ENCODE measurements at regions not wholly inside any gene's neighbourhood (a gene's known extent, or its start where the extent isn't known, plus 50 kb on each side); places are given as distances from the start of the nearest gene placed in this dataset.

DNA sequence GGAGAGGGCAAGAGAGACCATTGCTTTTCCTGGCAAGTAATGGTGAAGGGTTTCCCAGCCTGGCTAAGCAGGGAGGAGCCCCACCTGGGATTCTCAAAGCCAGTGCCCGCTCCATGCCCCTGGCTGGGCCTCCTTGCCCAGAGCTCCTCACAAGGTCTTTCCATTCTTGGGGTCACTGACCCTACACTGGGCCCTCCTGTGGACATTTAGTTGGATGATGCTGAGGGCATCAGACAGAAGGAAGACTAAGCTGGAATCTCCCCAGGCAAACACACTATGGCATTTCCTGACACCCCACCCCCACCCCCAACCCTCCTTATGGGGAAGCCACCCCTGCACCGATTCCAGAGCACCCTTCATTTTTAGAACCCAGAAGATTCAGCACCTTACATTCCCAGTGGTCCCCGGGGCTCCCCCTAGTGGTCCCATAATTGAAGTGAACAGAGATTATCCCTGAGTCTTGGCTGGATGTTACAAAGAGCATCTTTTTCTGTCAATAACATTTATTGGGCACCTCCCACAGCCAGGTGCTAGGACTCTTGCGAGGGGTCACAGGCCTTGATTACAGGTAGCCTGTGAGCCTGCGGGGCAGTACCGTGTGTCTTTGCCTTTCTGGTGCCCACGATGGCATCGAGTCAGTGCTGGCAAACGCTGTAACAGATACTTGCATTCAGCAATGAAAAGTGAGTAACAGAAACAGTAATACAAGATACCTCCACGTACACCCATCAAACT, 548.5 kb downstream of the BUD13 start:
- TF ChIP-seq, protein P1, sequence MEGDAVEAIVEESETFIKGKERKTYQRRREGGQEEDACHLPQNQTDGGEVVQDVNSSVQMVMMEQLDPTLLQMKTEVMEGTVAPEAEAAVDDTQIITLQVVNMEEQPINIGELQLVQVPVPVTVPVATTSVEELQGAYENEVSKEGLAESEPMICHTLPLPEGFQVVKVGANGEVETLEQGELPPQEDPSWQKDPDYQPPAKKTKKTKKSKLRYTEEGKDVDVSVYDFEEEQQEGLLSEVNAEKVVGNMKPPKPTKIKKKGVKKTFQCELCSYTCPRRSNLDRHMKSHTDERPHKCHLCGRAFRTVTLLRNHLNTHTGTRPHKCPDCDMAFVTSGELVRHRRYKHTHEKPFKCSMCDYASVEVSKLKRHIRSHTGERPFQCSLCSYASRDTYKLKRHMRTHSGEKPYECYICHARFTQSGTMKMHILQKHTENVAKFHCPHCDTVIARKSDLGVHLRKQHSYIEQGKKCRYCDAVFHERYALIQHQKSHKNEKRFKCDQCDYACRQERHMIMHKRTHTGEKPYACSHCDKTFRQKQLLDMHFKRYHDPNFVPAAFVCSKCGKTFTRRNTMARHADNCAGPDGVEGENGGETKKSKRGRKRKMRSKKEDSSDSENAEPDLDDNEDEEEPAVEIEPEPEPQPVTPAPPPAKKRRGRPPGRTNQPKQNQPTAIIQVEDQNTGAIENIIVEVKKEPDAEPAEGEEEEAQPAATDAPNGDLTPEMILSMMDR (IDR thresholded peaks at IDR 0.05) = peak; percentile 48 to 65
- Histone ChIP-seq H3K9me3 (no peaks in the 10 kb centered on the region), H3K4me3 (no peak overlapping the region), H3K27me3 (no peaks in the 10 kb centered on the region), H3K4me1 (no peaks in the 10 kb centered on the region), H3K27ac (no peak overlapping the region), H3K36me3 (no peaks in the 10 kb centered on the region)
- DNase-seq (peak in 1 of 4 donors; percentile 44), ATAC-seq (peak; percentile 68)
- intact Hi-C loops (cut with DNase I) = no loop called here

DNA sequence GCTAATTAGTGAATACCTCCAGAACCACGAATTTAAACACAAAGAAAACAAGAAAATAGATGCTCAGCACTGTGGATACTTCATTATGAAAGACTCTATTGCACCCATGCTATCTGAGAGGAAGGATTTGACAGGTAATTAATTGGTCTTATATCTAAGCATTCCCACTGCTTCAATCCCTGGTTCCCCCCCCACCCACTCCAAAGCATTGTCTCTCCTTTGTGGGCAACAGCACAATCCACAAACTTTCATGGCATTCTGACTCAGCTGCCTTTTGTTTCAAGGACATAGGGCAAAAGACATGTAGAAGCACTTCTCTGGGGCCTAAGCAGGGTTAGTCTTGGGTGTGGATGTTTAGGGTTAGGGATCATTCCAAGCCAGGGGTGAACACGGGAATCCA, 551.4 kb downstream of the BUD13 start:
- ATAC-seq = no peak
- H3K27ac ChIP-seq = no peak overlapping the region
- H3K9me3 ChIP-seq = peaks cover 0 to 2% of the 10 kb centered on the region in 2 donors
- TF ChIP-seq, protein P1 (IDR thresholded peaks at IDR 0.05) = no peak
- no peaks in the 10 kb centered on the region for H3K36me3 ChIP-seq
- no peak for DNase-seq
- H3K4me1 ChIP-seq = no peaks in the 10 kb centered on the region
- intact Hi-C loops (cut with DNase I) = no loop called here
- no peaks in the 10 kb centered on the region for H3K27me3 ChIP-seq
- H3K4me3 ChIP-seq = no peak overlapping the region

DNA sequence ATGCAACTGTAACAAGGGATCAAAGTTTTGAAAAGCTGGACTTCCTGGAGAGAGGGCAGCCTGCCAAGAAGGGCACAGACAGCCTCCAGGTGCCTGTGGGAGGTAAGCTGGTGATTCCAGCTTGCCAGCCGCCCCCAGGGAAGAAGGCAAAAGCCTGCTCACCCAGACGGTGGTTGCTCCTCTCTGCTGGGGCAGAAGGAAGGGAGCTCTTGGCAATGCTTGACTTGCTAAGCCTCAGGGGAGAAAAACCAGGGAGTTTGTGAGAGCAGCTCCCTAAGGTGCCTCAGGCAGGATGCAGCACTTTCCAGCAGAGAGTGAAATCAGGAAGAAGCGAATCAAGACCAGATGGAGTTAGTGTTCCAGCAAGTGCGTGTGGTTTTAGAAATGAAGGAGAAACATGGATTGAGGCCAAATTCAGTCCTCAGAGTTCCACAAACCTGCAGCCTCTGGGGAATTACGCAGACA, 553.6 kb downstream of the BUD13 start:
- no peaks in the 10 kb centered on the region for H3K4me1 ChIP-seq
- no peaks in the 10 kb centered on the region for H3K27me3 ChIP-seq
- ATAC-seq = peak; percentile 20
- no peak overlapping the region for H3K4me3 ChIP-seq
- TF ChIP-seq, protein P1 (IDR thresholded peaks at IDR 0.05) = no peak
- intact Hi-C loops (cut with DNase I) = no loop called here
- no peak overlapping the region for H3K27ac ChIP-seq
- DNase-seq = no peak
- peaks cover 0 to 2% of the 10 kb centered on the region in 2 donors for H3K9me3 ChIP-seq
- no peaks in the 10 kb centered on the region for H3K36me3 ChIP-seq

DNA sequence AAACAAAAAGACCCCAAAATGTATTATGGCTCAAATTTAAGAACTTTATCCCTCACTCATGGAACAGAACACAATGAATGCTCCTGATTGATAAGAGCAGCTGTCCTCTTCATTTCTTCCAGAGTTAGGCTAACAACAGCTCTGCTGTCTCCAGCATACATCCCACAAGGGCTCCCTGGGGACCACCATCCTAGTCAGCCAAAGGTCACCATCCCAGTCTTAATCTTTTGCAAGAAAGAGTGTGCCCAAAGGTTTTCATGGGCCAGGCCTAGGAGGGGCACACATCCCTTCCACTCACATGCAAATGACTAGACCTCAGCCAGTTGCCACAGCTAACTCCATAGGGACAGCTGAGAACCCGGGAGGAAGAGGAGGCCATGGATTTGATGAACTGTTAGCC, 555.3 kb downstream of the BUD13 start:
- TF ChIP-seq, protein P1 (IDR thresholded peaks at IDR 0.05) = no peak
- Histone ChIP-seq H3K4me3 (no peak overlapping the region), H3K9me3 (peaks cover 0 to 2% of the 10 kb centered on the region in 2 donors), H3K36me3 (no peaks in the 10 kb centered on the region), H3K27ac (no peak overlapping the region), H3K4me1 (no peaks in the 10 kb centered on the region), H3K27me3 (no peaks in the 10 kb centered on the region)
- no peak for ATAC-seq
- no peak for DNase-seq
- intact Hi-C loops (cut with DNase I) = no loop called here

DNA sequence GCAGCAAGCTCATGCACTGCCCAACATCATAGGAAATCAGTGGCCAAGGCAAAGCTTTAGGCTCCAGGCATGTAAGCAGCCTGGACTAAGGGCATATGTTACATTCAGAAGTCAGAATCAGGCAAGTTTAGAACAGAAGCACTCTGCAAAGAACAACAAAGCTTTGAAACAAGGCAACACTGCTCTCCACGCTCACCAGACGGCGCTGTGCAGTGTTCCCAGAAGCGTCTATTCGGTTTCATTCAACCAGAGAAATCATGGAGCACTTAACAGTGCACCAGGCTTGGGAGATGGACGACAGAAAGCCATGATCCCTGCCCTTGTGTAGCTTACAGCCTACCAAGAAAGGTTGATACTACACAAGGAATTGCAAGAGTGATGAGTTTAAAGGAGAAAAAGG, 555.8 kb downstream of the BUD13 start:
- H3K27ac ChIP-seq = no peak overlapping the region
- peak; percentile 93 for ATAC-seq
- no peak overlapping the region for H3K4me3 ChIP-seq
- H3K27me3 ChIP-seq = no peaks in the 10 kb centered on the region
- DNase-seq = no peak
- TF ChIP-seq, protein P1 (IDR thresholded peaks at IDR 0.05) = peak; percentile 58 to 78
- peaks cover 0 to 2% of the 10 kb centered on the region in 2 donors for H3K9me3 ChIP-seq
- intact Hi-C loops (cut with DNase I) = no loop called here
- no peaks in the 10 kb centered on the region for H3K4me1 ChIP-seq
- H3K36me3 ChIP-seq = no peaks in the 10 kb centered on the region
